Liver (tissue), 8 donors: ENCODE measurements at regions not wholly inside any gene's neighbourhood (a gene's known extent, or its start where the extent isn't known, plus 50 kb on each side); places are given as distances from the start of the nearest gene placed in this dataset.

Experiments used
- DNase-seq: peaks from one replicate; pipeline ENCODE4 v3.0.0-alpha.2; 2017; ENCODE audit warnings: low spot score
- H3K27ac ChIP-seq, 2 donors: one replicate each; pipeline ENCODE4 v1.7.0; 2013; ENCODE audit warnings: inconsistent platforms in 2 of 2, low read length in 2 of 2, control low read depth in 1 of 2, low read depth in 1 of 2, mild to moderate bottlenecking in 1 of 2
- H3K27me3 ChIP-seq, 4 donors: one replicate each; pipeline versions ENCODE4 v1.6.1 to v1.7.0; 2013; ENCODE audit warnings: low read length in 3 of 4, inconsistent platforms in 1 of 4, mild to moderate bottlenecking in 1 of 4, moderate library complexity in 1 of 4; ENCODE audit not compliant: control insufficient read depth in 4 of 4, insufficient read depth in 4 of 4
- H3K36me3 ChIP-seq, 4 donors: one replicate each; pipeline versions ENCODE4 v1.6.1 to v1.7.0; 2013; ENCODE audit warnings: low read length in 3 of 4, mild to moderate bottlenecking in 3 of 4, low read depth in 1 of 4, moderate library complexity in 1 of 4; ENCODE audit not compliant: control insufficient read depth in 4 of 4, insufficient read depth in 3 of 4
- H3K4me1 ChIP-seq, 4 donors: one replicate each; pipeline versions ENCODE4 v1.6.1 to v1.7.0; 2013; ENCODE audit warnings: low read length in 3 of 4, mild to moderate bottlenecking in 3 of 4, moderate library complexity in 1 of 4; ENCODE audit not compliant: control insufficient read depth in 4 of 4, insufficient read depth in 4 of 4
- H3K4me3 ChIP-seq, 3 donors: one replicate each; pipeline versions ENCODE4 v1.6.1 to v1.7.0; 2013; ENCODE audit warnings: low read length in 3 of 3, control low read depth in 1 of 3, low read depth in 1 of 3, mild to moderate bottlenecking in 1 of 3
- H3K9ac ChIP-seq, 2 donors: one replicate each; pipeline ENCODE4 v1.7.0; 2013; ENCODE audit warnings: low read length in 2 of 2, mild to moderate bottlenecking in 2 of 2, moderate library complexity in 2 of 2, control low read depth in 1 of 2, low read depth in 1 of 2
- H3K9me3 ChIP-seq, 4 donors: one replicate each; pipeline versions ENCODE4 v1.6.1 to v1.7.0; 2013; ENCODE audit warnings: low read length in 3 of 4; ENCODE audit not compliant: control insufficient read depth in 4 of 4
- ATF3 ChIP-seq: IDR thresholded peaks from 2 replicates; pipeline ENCODE4 v1.6.1; 2016; ENCODE audit warnings: antibody characterized with exemption
- CTCF ChIP-seq: fragments of 150-350 bp; IDR thresholded peaks from 2 replicates; pipeline ENCODE4 v1.5.1; 2017; ENCODE audit warnings: improper control_type of control experiment, low read depth, low read length; ENCODE audit not compliant: missing input control
- EGR1 ChIP-seq, 2 donors: IDR thresholded peaks; 2 replicates each; pipeline ENCODE4 v1.6.1; 2016 to 2018; ENCODE audit warnings: antibody characterized with exemption in 2 of 2, low read depth in 2 of 2
- FOXA1 ChIP-seq: IDR thresholded peaks from 2 replicates; pipeline ENCODE4 v1.6.1; 2016; ENCODE audit warnings: antibody characterized with exemption
- FOXA2 ChIP-seq: IDR thresholded peaks from 2 replicates; pipeline ENCODE4 v1.6.1; 2016; ENCODE audit warnings: antibody characterized with exemption
- GABPA ChIP-seq, 2 donors: IDR thresholded peaks in 1 of 2; conservative IDR thresholded peaks in 1 of 2; 2 replicates each; pipeline ENCODE4 v1.6.1; 2016; ENCODE audit warnings: antibody characterized with exemption in 2 of 2, mild to moderate bottlenecking in 1 of 2, moderate library complexity in 1 of 2
- HNF4A ChIP-seq, 2 donors: conservative IDR thresholded peaks; 2 replicates each; pipeline ENCODE4 v1.6.1; 2016; ENCODE audit warnings: antibody characterized with exemption in 2 of 2, mild to moderate bottlenecking in 2 of 2
- HNF4G ChIP-seq: IDR thresholded peaks from 2 replicates; pipeline ENCODE4 v1.6.1; 2016; ENCODE audit warnings: antibody characterized with exemption
- JUND ChIP-seq, 2 donors: IDR thresholded peaks; 2 replicates each; pipeline ENCODE4 v1.6.1; 2016; ENCODE audit warnings: antibody characterized with exemption in 2 of 2
- MAX ChIP-seq: IDR thresholded peaks from 2 replicates; pipeline ENCODE4 v1.6.1; 2016; ENCODE audit warnings: antibody characterized with exemption
- RAD21 ChIP-seq, 2 donors: IDR thresholded peaks; 2 replicates each; pipeline ENCODE4 v1.6.1; 2016; ENCODE audit warnings: antibody characterized with exemption in 2 of 2, mild to moderate bottlenecking in 2 of 2
- REST ChIP-seq: IDR thresholded peaks from 2 replicates; pipeline ENCODE4 v1.6.1; 2016; ENCODE audit warnings: antibody characterized with exemption, mild to moderate bottlenecking
- RXRA ChIP-seq, 2 donors: IDR thresholded peaks; 2 replicates each; pipeline ENCODE4 v1.6.1; 2017 to 2018; ENCODE audit warnings: antibody characterized with exemption in 2 of 2, mild to moderate bottlenecking in 1 of 2
- SP1 ChIP-seq: IDR thresholded peaks from 2 replicates; pipeline ENCODE4 v1.6.1; 2018; ENCODE audit warnings: antibody characterized with exemption, mild to moderate bottlenecking
- TAF1 ChIP-seq: conservative IDR thresholded peaks from 2 replicates; pipeline ENCODE4 v1.6.1; 2016; ENCODE audit warnings: antibody characterized with exemption, mild to moderate bottlenecking
- YY1 ChIP-seq: IDR thresholded peaks from 2 replicates; pipeline ENCODE4 v1.6.1; 2016; ENCODE audit warnings: antibody characterized with exemption, mild to moderate bottlenecking
- ZBTB33 ChIP-seq: IDR thresholded peaks from 2 replicates; pipeline ENCODE4 v1.6.1; 2016; ENCODE audit warnings: antibody characterized with exemption
- WGBS: extraction: QIAGEN DNeasy Blood & Tissue Kit; methylation state at CpG from one replicate; pipeline ENCODE4 v1.1.7; 2013; 5-methylcytosine and 5-hydroxymethylcytosine counted together
- donor health status: healthy.
- donor health status: healthy.
- donor health status: healthy.
- donor health status: healthy.
- donor health status: healthy.

GRCh38 chr2:204389120-204389519, 156.2 kb upstream of the PARD3B start:
- Histone ChIP-seq H3K4me3 (no peak overlapping the region), H3K27ac (no peak overlapping the region), H3K36me3 (no peaks in the 10 kb centered on the region), H3K27me3 (no peaks in the 10 kb centered on the region), H3K9me3 (no peaks in the 10 kb centered on the region), H3K9ac (no peak overlapping the region), H3K4me1 (no peaks in the 10 kb centered on the region)
- TF ChIP-seq FOXA2, result no peak
- TF ChIP-seq YY1, result no peak
- TF ChIP-seq ATF3, result no peak
- no peak for TF ChIP-seq TAF1
- DNase-seq, result no peak
- 91% methylated on average over 1 of the region's 1 CpG for WGBS

GRCh38 chr2:204389856-204390255, 155.4 kb upstream of the PARD3B start:
- H3K4me3 ChIP-seq, result no peak overlapping the region
- H3K27ac ChIP-seq, result no peak overlapping the region
- DNase-seq, result no peak
- WGBS, result 92% methylated on average over 1 of the region's 1 CpG
- no peaks in the 10 kb centered on the region for H3K9me3 ChIP-seq
- H3K36me3 ChIP-seq, result no peaks in the 10 kb centered on the region
- H3K27me3 ChIP-seq, result no peaks in the 10 kb centered on the region
- no peak overlapping the region for H3K9ac ChIP-seq
- H3K4me1 ChIP-seq, result no peaks in the 10 kb centered on the region
- TF ChIP-seq MAX (no peak), GABPA (IDR thresholded peaks at IDR 0.05 in 1 of 2, conservative IDR thresholded peaks at IDR 0.05 in 1 of 2) (no peak), RXRA (IDR thresholded peaks at IDR 0.05) (no peak), YY1 (no peak), SP1 (no peak), JUND (IDR thresholded peaks at IDR 0.05) (no peak), ZBTB33 (no peak), HNF4G (no peak), CTCF (no peak), EGR1 (IDR thresholded peaks at IDR 0.05; ENCODE audit: low read depth in 2 of 2) (no peak)

GRCh38 chr2:204395539-204395938, 149.7 kb upstream of the PARD3B start:
- Histone ChIP-seq H3K4me3 (no peak overlapping the region), H3K27ac (no peak overlapping the region), H3K36me3 (no peaks in the 10 kb centered on the region), H3K9me3 (no peaks in the 10 kb centered on the region), H3K4me1 (no peaks in the 10 kb centered on the region), H3K9ac (no peak overlapping the region), H3K27me3 (no peaks in the 10 kb centered on the region)
- 76% methylated on average over 4 of the region's 4 CpGs for WGBS
- DNase-seq, result no peak
- TF ChIP-seq TAF1, result no peak
- TF ChIP-seq ATF3, result no peak
- TF ChIP-seq HNF4A (conservative IDR thresholded peaks at IDR 0.05), result no peak
- TF ChIP-seq JUND (IDR thresholded peaks at IDR 0.05), result no peak
- TF ChIP-seq RXRA (IDR thresholded peaks at IDR 0.05), result no peak
- TF ChIP-seq YY1, result no peak
- no peak for TF ChIP-seq CTCF
- no peak for TF ChIP-seq EGR1 (IDR thresholded peaks at IDR 0.05; ENCODE audit: low read depth in 2 of 2)
- no peak for TF ChIP-seq FOXA2
- no peak for TF ChIP-seq SP1
- no peak for TF ChIP-seq FOXA1
- no peak for TF ChIP-seq RAD21 (IDR thresholded peaks at IDR 0.05)
- TF ChIP-seq MAX, result no peak
- no peak for TF ChIP-seq REST
